ENCODE measurements at regions not wholly inside any gene's neighbourhood (a gene's known extent, or its start where the extent isn't known, plus 50 kb on each side); places are given as distances from the start of the nearest gene placed in this dataset.
"Not testable (repeated sequence)": the region's sequence is repeated elsewhere in the genome, so short reads cannot be mapped to it uniquely, and the experiment has no call there.

DNA sequence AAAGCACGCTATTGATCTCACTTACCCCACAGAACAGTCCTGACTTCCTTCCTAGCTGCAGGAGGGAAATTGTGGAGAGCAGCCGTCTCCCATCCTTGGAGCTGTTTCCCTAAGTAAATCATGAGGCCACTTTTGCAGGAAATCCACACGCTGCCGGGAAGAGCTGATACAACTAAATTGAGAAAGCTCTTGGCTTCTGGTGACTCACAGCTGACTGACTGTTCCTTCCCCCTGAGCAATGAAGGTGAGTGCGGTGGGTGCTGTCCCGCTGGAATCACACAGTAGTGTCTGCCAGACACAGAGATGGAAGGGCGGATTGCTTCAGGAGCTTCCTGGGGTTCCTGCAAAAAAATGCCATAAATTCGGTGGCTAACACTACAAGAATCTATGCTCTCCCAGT lies 268.9 kb downstream of the ASMT start:
- H3K4me1 Mint-ChIP-seq, result no peaks in the 10 kb centered on the region
- no peaks in the 10 kb centered on the region for H3K4me1 ChIP-seq (ENCODE audit: control insufficient read depth, insufficient read depth, low read length)
- no peak overlapping the region for H3K27ac Mint-ChIP-seq
- peaks cover 2 to 8% of the 10 kb centered on the region in 2 donors for H3K9me3 Mint-ChIP-seq
- H3K4me3 Mint-ChIP-seq, result no peak overlapping the region
- no peak overlapping the region for H3K27ac ChIP-seq (ENCODE audit: low read length)
- no peak for ATAC-seq
- H3K9me3 ChIP-seq (ENCODE audit: control insufficient read depth, insufficient read depth, low read length), result no peaks in the 10 kb centered on the region
- H3K4me3 ChIP-seq (ENCODE audit: low read length), result no peak overlapping the region
- intact Hi-C loops (cut with micrococcal nuclease), result no loop called here
- TF ChIP-seq CTCF (IDR thresholded peaks at IDR 0.05), result no peak
- whole genome bisulfite sequencing (ENCODE audit: insufficient coverage), result 22% methylated on average over 8 of the region's 8 CpGs
- no peak for DNase-seq
- no peaks in the 10 kb centered on the region for H3K27me3 ChIP-seq (ENCODE audit: control insufficient read depth, insufficient read depth, low read length)
- peaks cover 7 to 33% of the 10 kb centered on the region in 2 donors for H3K27me3 Mint-ChIP-seq (ENCODE audit: low read depth in 2 of 2)
- H3K36me3 Mint-ChIP-seq, result no peaks in the 10 kb centered on the region
- H3K36me3 ChIP-seq (ENCODE audit: control insufficient read depth, insufficient read depth, low read length), result no peaks in the 10 kb centered on the region

DNA sequence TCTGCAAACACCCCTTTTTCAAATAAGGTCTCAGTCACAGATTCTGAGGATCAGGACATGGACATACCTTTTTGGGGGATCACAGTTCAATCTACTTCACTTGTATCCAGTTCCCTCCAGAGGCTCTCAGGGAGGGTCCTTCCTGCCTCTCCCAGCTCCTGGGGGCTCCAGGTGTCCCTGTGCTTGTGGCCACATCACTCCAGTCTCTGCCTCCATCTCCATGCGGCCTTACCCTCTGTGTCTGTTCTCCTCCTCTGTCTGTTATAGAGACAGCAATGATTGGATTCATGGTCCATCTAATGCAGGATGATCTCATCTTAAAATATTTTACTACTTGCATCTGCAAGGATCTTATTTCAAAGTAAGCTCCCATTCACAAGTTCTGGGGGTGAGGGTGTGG lies 269.6 kb downstream of the ASMT start:
- H3K4me3 ChIP-seq (ENCODE audit: low read length), result no peak overlapping the region
- ATAC-seq (no peak), DNase-seq (no peak)
- WGBS (ENCODE audit: insufficient coverage), result 100% methylated on average over 1 of the region's 1 CpG
- Mint-ChIP-seq H3K4me3 (no peak overlapping the region), H3K4me1 (no peaks in the 10 kb centered on the region), H3K9me3 (peaks cover 0 to 5% of the 10 kb centered on the region in 2 donors), H3K36me3 (no peaks in the 10 kb centered on the region), H3K27ac (no peak overlapping the region), H3K27me3 (ENCODE audit: low read depth in 2 of 2) (peaks cover 7 to 33% of the 10 kb centered on the region in 2 donors)
- intact Hi-C loops (cut with micrococcal nuclease), result no loop called here
- no peaks in the 10 kb centered on the region for H3K9me3 ChIP-seq (ENCODE audit: control insufficient read depth, insufficient read depth, low read length)
- H3K4me1 ChIP-seq (ENCODE audit: control insufficient read depth, insufficient read depth, low read length), result no peaks in the 10 kb centered on the region
- H3K27ac ChIP-seq (ENCODE audit: low read length), result no peak overlapping the region
- no peaks in the 10 kb centered on the region for H3K36me3 ChIP-seq (ENCODE audit: control insufficient read depth, insufficient read depth, low read length)
- no peaks in the 10 kb centered on the region for H3K27me3 ChIP-seq (ENCODE audit: control insufficient read depth, insufficient read depth, low read length)
- TF ChIP-seq CTCF (IDR thresholded peaks at IDR 0.05), result no peak

DNA sequence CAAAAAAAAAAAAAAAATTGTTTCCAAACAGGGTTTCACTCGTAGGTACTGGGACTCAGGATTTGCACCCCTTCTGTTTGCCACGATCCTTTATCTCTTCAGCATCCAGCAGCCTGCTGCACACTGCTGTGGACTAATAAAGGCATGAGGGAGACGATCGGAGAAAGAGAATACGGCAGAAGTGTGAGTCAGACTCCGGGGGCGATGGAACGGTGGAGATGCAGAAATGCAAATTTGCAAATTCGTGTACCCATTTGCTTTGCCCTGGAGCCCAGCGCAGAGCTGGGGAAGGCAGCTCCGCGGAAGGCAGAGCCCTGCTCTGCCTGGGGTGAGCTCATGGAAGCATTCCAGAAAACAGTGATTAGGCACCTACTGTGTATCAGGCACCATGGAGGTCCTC lies 270.3 kb downstream of the ASMT start:
- no peaks in the 10 kb centered on the region for H3K27me3 ChIP-seq (ENCODE audit: control insufficient read depth, insufficient read depth, low read length)
- H3K9me3 Mint-ChIP-seq, result peaks cover 0 to 5% of the 10 kb centered on the region in 2 donors
- WGBS (ENCODE audit: insufficient coverage), result 93% methylated on average over 12 of the region's 12 CpGs

GRCh38 chrX:1888305-1888704 lies 273.4 kb downstream of the ASMT start:
- not testable (repeated sequence) for H3K4me1 Mint-ChIP-seq

More for the DNA sequence above, 270.3 kb downstream of the ASMT start:
- no peak for ATAC-seq
- intact Hi-C loops (cut with micrococcal nuclease), result no loop called here
- H3K27ac Mint-ChIP-seq, result no peak overlapping the region
- Histone ChIP-seq H3K4me1 (ENCODE audit: control insufficient read depth, insufficient read depth, low read length) (no peaks in the 10 kb centered on the region), H3K36me3 (ENCODE audit: control insufficient read depth, insufficient read depth, low read length) (no peaks in the 10 kb centered on the region), H3K9me3 (ENCODE audit: control insufficient read depth, insufficient read depth, low read length) (no peaks in the 10 kb centered on the region), H3K4me3 (ENCODE audit: low read length) (no peak overlapping the region), H3K27ac (ENCODE audit: low read length) (no peak overlapping the region)
- no peak for TF ChIP-seq CTCF (IDR thresholded peaks at IDR 0.05)
- peaks cover 7 to 29% of the 10 kb centered on the region in 2 donors for H3K27me3 Mint-ChIP-seq (ENCODE audit: low read depth in 2 of 2)
- DNase-seq, result no peak
- no peaks in the 10 kb centered on the region for H3K4me1 Mint-ChIP-seq
- H3K36me3 Mint-ChIP-seq, result no peaks in the 10 kb centered on the region
- no peak overlapping the region for H3K4me3 Mint-ChIP-seq

More at GRCh38 chrX:1888305-1888704, 273.4 kb downstream of the ASMT start:
- WGBS (ENCODE audit: insufficient coverage), result 93% methylated on average over 9 of the region's 9 CpGs
- H3K27ac Mint-ChIP-seq; H3K36me3 Mint-ChIP-seq; intact Hi-C loops (cut with micrococcal nuclease); H3K4me3 Mint-ChIP-seq; H3K27ac ChIP-seq (ENCODE audit: low read length); H3K4me1 ChIP-seq (ENCODE audit: control insufficient read depth, insufficient read depth, low read length); ATAC-seq; H3K36me3 ChIP-seq (ENCODE audit: control insufficient read depth, insufficient read depth, low read length); H3K4me3 ChIP-seq (ENCODE audit: low read length); DNase-seq; H3K9me3 Mint-ChIP-seq; H3K27me3 ChIP-seq (ENCODE audit: control insufficient read depth, insufficient read depth, low read length); H3K9me3 ChIP-seq (ENCODE audit: control insufficient read depth, insufficient read depth, low read length): not testable (repeated sequence)
- peaks cover 0 to 18% of the 10 kb centered on the region in 2 donors for H3K27me3 Mint-ChIP-seq (ENCODE audit: low read depth in 2 of 2)
